ENCODE measurements at regions not wholly inside any gene's neighbourhood (a gene's known extent, or its start where the extent isn't known, plus 50 kb on each side); places are given as distances from the start of the nearest gene placed in this dataset.

DNA sequence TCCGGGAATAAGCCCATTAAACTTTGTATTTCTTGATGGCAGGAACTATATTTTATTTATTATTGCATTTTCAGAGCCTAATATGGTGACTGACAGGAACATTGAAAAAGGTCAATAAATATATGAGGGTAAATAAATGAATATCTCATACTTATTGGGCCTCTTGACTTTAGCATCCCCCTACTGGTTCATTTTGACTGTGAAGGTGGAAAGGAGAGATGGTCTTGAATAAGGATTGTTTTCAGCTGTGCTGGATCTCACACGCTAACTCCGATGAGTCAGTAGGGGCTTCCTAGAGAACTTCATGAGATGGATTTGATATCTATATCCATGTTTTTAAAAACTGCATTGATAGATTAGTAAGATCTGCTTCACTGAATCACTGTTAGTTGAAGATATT lies 1026.0 kb downstream of the REEP3 start:
- POLR2A ChIA-PET, result no interaction called here
- Histone ChIP-seq H3K27ac (ENCODE audit: extremely low read depth, low read depth, low read length) (no peak overlapping the region), H3K4me3 (ENCODE audit: low read depth, low read length) (no peak overlapping the region), H3K9me3 (ENCODE audit: control insufficient read depth, insufficient read depth, low read depth, low read length) (no peaks in the 10 kb centered on the region), H3K4me1 (ENCODE audit: control insufficient read depth, insufficient read depth, low read length) (no peaks in the 10 kb centered on the region), H3K36me3 (ENCODE audit: control insufficient read depth in 2 of 2, insufficient read depth in 1 of 2, low read length in 2 of 2) (no peaks in the 10 kb centered on the region)
- TF ChIP-seq ZNF513 (tag by site-specific recombination; IDR thresholded peaks at IDR 0.05), result no peak
- TF ChIP-seq ZNF2 (tag by site-specific recombination; IDR thresholded peaks at IDR 0.05), result no peak
- no peak for TF ChIP-seq ZNF558 (tag by site-specific recombination; IDR thresholded peaks at IDR 0.05)
- TF ChIP-seq ZNF132 (tag by site-specific recombination; IDR thresholded peaks at IDR 0.05; ENCODE audit: borderline replicate concordance), result no peak
- no peak for TF ChIP-seq GLI2 (tag by site-specific recombination; IDR thresholded peaks at IDR 0.05; ENCODE audit: borderline replicate concordance, low read depth)
- TF ChIP-seq ZNF274 (IDR thresholded peaks at IDR 0.05; ENCODE audit: low read length), result no peak
- no peak for TF ChIP-seq ZNF274 (tag by site-specific recombination; IDR thresholded peaks at IDR 0.05; ENCODE audit: borderline replicate concordance)
- no peak for TF ChIP-seq ZNF24 (tag by site-specific recombination; IDR thresholded peaks at IDR 0.05)
- TF ChIP-seq MZF1 (tag by site-specific recombination; IDR thresholded peaks at IDR 0.05; ENCODE audit: borderline replicate concordance), result no peak
- TF ChIP-seq HOXD13 (CRISPR knock-in tag; IDR thresholded peaks at IDR 0.05; ENCODE audit: borderline replicate concordance), result no peak
- TF ChIP-seq, protein P1, sequence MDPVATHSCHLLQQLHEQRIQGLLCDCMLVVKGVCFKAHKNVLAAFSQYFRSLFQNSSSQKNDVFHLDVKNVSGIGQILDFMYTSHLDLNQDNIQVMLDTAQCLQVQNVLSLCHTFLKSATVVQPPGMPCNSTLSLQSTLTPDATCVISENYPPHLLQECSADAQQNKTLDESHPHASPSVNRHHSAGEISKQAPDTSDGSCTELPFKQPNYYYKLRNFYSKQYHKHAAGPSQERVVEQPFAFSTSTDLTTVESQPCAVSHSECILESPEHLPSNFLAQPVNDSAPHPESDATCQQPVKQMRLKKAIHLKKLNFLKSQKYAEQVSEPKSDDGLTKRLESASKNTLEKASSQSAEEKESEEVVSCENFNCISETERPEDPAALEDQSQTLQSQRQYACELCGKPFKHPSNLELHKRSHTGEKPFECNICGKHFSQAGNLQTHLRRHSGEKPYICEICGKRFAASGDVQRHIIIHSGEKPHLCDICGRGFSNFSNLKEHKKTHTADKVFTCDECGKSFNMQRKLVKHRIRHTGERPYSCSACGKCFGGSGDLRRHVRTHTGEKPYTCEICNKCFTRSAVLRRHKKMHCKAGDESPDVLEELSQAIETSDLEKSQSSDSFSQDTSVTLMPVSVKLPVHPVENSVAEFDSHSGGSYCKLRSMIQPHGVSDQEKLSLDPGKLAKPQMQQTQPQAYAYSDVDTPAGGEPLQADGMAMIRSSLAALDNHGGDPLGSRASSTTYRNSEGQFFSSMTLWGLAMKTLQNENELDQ (tag by site-specific recombination; IDR thresholded peaks at IDR 0.05; ENCODE audit: low read depth), result no peak
- TF ChIP-seq MEIS1 (CRISPR knock-in tag; IDR thresholded peaks at IDR 0.05; ENCODE audit: borderline replicate concordance), result no peak
- TF ChIP-seq, protein P2, sequence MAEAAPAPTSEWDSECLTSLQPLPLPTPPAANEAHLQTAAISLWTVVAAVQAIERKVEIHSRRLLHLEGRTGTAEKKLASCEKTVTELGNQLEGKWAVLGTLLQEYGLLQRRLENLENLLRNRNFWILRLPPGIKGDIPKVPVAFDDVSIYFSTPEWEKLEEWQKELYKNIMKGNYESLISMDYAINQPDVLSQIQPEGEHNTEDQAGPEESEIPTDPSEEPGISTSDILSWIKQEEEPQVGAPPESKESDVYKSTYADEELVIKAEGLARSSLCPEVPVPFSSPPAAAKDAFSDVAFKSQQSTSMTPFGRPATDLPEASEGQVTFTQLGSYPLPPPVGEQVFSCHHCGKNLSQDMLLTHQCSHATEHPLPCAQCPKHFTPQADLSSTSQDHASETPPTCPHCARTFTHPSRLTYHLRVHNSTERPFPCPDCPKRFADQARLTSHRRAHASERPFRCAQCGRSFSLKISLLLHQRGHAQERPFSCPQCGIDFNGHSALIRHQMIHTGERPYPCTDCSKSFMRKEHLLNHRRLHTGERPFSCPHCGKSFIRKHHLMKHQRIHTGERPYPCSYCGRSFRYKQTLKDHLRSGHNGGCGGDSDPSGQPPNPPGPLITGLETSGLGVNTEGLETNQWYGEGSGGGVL (tag by site-specific recombination; IDR thresholded peaks at IDR 0.05), result no peak
- no peak for TF ChIP-seq ZNF555 (tag by site-specific recombination; conservative IDR thresholded peaks at IDR 0.05)
- TF ChIP-seq ZNF830 (tag by site-specific recombination; IDR thresholded peaks at IDR 0.05; ENCODE audit: low read depth), result no peak
- TF ChIP-seq, protein P3, sequence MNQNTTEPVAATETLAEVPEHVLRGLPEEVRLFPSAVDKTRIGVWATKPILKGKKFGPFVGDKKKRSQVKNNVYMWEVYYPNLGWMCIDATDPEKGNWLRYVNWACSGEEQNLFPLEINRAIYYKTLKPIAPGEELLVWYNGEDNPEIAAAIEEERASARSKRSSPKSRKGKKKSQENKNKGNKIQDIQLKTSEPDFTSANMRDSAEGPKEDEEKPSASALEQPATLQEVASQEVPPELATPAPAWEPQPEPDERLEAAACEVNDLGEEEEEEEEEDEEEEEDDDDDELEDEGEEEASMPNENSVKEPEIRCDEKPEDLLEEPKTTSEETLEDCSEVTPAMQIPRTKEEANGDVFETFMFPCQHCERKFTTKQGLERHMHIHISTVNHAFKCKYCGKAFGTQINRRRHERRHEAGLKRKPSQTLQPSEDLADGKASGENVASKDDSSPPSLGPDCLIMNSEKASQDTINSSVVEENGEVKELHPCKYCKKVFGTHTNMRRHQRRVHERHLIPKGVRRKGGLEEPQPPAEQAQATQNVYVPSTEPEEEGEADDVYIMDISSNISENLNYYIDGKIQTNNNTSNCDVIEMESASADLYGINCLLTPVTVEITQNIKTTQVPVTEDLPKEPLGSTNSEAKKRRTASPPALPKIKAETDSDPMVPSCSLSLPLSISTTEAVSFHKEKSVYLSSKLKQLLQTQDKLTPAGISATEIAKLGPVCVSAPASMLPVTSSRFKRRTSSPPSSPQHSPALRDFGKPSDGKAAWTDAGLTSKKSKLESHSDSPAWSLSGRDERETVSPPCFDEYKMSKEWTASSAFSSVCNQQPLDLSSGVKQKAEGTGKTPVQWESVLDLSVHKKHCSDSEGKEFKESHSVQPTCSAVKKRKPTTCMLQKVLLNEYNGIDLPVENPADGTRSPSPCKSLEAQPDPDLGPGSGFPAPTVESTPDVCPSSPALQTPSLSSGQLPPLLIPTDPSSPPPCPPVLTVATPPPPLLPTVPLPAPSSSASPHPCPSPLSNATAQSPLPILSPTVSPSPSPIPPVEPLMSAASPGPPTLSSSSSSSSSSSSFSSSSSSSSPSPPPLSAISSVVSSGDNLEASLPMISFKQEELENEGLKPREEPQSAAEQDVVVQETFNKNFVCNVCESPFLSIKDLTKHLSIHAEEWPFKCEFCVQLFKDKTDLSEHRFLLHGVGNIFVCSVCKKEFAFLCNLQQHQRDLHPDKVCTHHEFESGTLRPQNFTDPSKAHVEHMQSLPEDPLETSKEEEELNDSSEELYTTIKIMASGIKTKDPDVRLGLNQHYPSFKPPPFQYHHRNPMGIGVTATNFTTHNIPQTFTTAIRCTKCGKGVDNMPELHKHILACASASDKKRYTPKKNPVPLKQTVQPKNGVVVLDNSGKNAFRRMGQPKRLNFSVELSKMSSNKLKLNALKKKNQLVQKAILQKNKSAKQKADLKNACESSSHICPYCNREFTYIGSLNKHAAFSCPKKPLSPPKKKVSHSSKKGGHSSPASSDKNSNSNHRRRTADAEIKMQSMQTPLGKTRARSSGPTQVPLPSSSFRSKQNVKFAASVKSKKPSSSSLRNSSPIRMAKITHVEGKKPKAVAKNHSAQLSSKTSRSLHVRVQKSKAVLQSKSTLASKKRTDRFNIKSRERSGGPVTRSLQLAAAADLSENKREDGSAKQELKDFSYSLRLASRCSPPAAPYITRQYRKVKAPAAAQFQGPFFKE (tag by site-specific recombination; IDR thresholded peaks at IDR 0.05; ENCODE audit: borderline replicate concordance), result no peak
- CTCF ChIA-PET, result no interaction called here
